ENCODE measurements at regions not wholly inside any gene's neighbourhood (a gene's known extent, or its start where the extent isn't known, plus 50 kb on each side); places are given as distances from the start of the nearest gene placed in this dataset.

DNA sequence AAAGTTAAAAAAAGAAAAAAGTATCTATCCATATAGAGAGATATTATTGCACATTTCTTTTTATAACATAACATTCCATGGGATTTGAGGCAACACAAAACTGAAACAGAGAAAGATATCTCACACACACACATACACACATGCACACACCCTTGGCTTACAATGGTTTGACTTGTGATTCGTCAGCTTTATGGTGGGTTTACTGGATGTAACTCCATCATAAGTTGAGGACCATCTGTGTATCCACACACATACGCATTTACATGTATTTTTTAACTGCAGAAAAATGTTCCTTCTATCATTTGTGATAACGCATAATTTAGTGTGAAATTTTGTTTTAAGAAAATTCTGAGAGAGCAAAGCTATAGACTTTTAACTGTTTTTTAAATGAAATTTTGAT, 74.2 kb upstream of the CDCA7L start:
- Mint-ChIP-seq H3K27ac (no peak overlapping the region), H3K9me3 (no peaks in the 10 kb centered on the region), H3K36me3 (no peaks in the 10 kb centered on the region)
- DNase-seq (ENCODE audit: low spot score in 2 of 2) (no peak), ATAC-seq (no peak)

DNA sequence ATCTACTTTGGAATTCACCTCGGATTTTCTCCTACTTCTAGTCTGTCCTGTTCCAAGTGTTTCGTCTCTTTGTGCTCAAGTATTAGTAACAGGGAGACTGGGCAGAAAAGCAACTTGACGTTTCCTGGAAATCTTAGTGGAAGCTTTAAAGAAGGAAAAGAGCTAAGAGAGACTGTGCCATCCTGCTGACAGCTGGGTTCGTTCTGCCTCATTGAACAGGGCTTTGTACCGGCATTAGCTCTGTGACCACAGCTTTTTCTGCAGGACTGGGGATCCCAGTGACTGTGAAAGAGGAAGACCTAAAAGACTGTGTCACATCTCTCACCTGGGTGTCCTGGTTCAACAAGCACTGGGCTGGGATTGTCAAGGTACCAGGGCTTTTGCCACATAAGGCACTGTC, 70.8 kb upstream of the CDCA7L start:
- H3K27ac Mint-ChIP-seq: no peak overlapping the region

DNA sequence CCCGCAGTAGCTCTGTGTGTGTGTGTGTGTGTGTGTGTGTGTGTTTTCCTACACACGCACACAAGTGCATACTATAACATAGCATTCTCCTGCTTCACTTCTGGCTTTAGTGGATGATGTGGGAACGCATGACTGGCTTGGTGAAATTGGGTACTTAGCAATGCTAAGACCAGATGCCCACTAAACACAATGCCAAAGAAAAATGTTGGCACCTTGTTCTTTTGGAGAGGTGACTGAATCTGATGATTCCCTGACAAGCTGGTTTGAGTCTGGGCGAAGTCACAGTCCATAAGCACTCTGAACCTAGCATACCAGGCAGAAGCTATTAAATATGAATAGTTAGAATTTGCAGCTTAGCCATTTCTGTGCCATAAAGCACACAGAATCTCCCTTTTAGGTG, 68.0 kb upstream of the CDCA7L start:
- Mint-ChIP-seq H3K27ac (no peak overlapping the region), H3K9me3 (no peaks in the 10 kb centered on the region), H3K36me3 (no peaks in the 10 kb centered on the region)
- ATAC-seq: no peak
- DNase-seq (ENCODE audit: low spot score in 2 of 2): no peak

More for the DNA sequence above, 70.8 kb upstream of the CDCA7L start:
- Mint-ChIP-seq H3K9me3 (no peaks in the 10 kb centered on the region), H3K36me3 (no peaks in the 10 kb centered on the region)
- ATAC-seq: no peak
- no peak for DNase-seq (ENCODE audit: low spot score in 2 of 2)

DNA sequence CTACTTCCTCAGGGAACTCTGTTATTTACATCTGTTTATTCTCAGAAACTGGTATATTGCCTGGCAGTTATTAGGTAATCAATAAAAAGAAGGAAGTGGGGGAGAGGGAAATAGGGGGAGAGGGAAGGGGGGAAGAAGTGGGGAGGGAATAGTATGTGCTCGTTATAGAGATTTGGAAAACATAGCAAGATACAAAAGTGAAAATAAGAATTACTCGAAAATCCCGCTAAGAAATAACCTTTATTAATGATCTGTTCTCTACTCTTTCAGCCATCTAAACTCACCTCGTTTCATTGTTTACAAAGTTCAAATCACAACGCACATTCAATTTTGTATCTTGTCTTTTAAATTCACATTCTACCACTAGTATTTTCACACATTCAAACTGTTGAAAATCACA, 63.0 kb upstream of the CDCA7L start:
- H3K27ac Mint-ChIP-seq: no peak overlapping the region
- DNase-seq (ENCODE audit: low spot score in 2 of 2): no peak
- H3K36me3 Mint-ChIP-seq: no peaks in the 10 kb centered on the region
- H3K9me3 Mint-ChIP-seq: no peaks in the 10 kb centered on the region
- no peak for ATAC-seq

DNA sequence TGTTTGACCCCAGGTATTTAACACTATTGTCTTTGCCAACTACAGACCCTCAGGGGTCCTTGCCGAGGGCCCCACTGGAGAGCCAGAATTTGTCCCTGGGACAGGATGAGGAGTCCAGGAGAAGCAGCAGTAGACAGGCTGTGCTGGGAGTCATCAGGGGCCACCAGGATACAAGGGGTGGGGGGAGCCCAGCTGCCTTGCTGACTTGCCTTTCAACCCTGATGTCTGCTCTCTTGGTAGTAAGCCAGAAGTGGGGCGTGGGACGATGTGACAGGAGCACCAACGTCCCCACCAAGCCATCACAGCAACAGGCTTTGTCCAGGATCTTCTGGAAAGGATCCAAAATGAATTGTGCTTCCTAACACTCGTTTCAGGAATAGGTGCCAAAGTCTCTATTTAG, 62.4 kb upstream of the CDCA7L start:
- Mint-ChIP-seq H3K27ac (no peak overlapping the region), H3K9me3 (no peaks in the 10 kb centered on the region), H3K36me3 (no peaks in the 10 kb centered on the region)
- ATAC-seq (no peak), DNase-seq (ENCODE audit: low spot score in 2 of 2) (no peak)

DNA sequence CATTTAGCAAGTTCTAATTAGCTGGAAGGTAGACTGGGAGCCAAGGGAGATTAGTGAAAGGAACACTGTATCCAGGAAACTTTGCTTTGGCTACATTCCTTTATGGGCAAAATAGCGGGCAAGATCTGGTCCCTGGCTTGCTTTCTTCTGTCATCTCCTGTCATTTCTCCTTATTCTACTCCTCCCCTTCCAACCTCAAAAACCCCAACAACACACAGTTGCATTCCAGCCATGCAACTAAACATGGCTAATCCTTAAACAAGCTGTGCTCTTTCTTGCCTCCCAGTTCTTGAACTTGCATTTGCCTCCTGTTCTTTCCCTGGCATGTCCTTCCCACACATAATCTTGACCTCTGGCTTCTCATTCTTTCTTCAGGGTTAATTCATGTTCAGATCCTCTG, 59.5 kb upstream of the CDCA7L start:
- no peaks in the 10 kb centered on the region for H3K36me3 Mint-ChIP-seq

DNA sequence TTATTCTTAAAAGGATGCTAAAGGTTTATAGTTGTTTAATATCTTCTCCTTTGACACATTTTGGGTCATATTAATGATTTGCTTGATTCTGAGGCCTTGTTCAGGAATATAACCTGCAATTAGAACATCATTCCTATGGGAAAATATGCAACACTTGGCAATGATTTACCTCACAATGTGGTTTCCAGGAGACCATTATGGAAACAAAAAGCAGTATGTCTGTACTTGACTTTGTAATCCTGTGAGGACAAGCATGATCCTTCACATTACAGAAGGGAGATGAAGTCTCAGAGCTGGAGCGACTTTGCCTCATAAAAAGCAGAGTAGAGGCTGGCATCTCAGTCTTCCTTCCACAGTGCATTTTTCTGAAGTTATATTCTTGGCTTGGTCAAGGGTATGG, 57.0 kb upstream of the CDCA7L start:
- H3K27ac Mint-ChIP-seq: no peak overlapping the region
- no peak for DNase-seq (ENCODE audit: low spot score in 2 of 2)
- no peak for ATAC-seq
- H3K9me3 Mint-ChIP-seq: no peaks in the 10 kb centered on the region
- no peaks in the 10 kb centered on the region for H3K36me3 Mint-ChIP-seq

More for the DNA sequence above, 59.5 kb upstream of the CDCA7L start:
- H3K27ac Mint-ChIP-seq: no peak overlapping the region
- DNase-seq (ENCODE audit: low spot score in 2 of 2) (no peak), ATAC-seq (no peak)
- no peaks in the 10 kb centered on the region for H3K9me3 Mint-ChIP-seq

DNA sequence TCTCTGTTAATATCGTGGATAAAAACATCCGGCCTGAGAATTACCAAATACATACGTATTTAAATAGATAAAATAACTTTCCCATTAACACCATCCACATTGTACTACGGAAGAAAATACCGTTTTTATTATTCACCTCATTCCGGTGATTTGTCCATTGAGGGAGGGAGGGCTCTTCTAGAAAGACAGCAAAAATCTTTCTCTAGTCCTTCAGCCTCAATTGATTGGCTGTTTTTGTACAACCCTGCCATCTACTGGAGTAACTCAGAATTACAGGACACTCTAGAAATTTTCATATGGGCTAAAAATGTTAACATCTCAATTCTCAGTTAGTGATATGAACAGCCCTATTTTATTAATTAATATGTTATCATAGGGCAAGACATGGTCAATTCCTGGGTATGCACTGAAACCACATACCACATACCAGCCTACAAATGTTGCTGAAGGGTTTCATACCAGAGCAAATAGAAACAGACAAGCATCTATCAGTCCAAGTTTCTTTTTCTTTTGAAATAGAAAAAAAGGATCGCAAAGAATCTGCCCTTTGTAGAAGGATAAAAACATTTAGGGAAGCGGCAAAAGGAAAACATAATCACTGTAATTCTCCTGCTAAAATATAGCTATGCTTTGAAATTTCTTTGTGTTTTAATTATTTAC, 55.8 kb upstream of the CDCA7L start:
- DNase-seq (ENCODE audit: low spot score in 2 of 2) (peak in 1 of 2 donors; percentile 64), ATAC-seq (peak; percentile 50 to 70)
- Mint-ChIP-seq H3K36me3 (no peaks in the 10 kb centered on the region), H3K9me3 (no peaks in the 10 kb centered on the region), H3K27ac (peak overlapping the region in 1 of 2 donors; percentile 49)

DNA sequence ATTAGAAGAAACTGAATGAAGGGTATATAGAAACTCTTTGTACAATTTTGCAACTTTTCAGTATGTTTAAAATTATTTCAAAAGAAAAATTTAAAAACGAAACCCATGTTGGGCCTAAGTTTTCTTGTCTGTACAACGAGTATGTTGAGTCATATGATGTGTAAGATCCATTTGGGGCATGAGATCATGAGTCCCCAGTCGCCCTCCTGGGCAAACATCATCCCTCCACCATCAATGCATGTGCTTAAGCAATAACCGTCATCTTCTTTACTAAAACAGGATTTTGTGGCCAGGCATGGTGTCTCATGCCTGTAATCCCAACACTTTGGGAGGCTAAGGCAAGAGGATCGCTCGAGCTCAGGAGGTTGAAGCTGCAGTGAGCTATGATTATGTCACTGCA, 54.2 kb upstream of the CDCA7L start:
- H3K27ac Mint-ChIP-seq: no peak overlapping the region
- H3K9me3 Mint-ChIP-seq: no peaks in the 10 kb centered on the region
- H3K36me3 Mint-ChIP-seq: no peaks in the 10 kb centered on the region
- DNase-seq (ENCODE audit: low spot score in 2 of 2) (no peak), ATAC-seq (no peak)

DNA sequence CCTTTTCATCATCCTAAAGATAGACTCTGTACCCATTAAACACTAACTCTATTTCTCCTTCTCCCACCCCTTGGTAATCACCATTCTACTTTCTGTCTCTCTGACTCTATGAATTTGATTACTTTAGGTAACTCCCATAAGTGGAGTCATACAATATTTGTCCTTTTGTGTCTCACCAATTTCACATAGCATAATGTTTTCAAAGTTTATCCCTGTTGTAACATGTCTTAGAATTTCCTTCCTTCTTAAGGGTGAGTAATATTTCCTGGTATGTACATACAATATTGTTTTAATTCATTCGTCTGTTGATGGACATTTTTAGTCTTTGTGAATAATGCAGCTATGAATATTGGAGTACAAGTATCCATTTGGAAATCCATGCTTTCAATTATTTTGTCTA, 50.9 kb upstream of the CDCA7L start:
- H3K9me3 Mint-ChIP-seq: no peaks in the 10 kb centered on the region
- no peak for ATAC-seq
- no peak for DNase-seq (ENCODE audit: low spot score in 2 of 2)
- H3K36me3 Mint-ChIP-seq: no peaks in the 10 kb centered on the region
- no peak overlapping the region for H3K27ac Mint-ChIP-seq

Measured in activated naive CD4-positive, alpha-beta T cell treated with anti-CD3 and anti-CD28 coated beads, Interleukin-2, amount 50 U/mL, for 72 hours (primary cell).